ENCODE measurements at regions not wholly inside any gene's neighbourhood (a gene's known extent, or its start where the extent isn't known, plus 50 kb on each side); places are given as distances from the start of the nearest gene placed in this dataset.

DNA sequence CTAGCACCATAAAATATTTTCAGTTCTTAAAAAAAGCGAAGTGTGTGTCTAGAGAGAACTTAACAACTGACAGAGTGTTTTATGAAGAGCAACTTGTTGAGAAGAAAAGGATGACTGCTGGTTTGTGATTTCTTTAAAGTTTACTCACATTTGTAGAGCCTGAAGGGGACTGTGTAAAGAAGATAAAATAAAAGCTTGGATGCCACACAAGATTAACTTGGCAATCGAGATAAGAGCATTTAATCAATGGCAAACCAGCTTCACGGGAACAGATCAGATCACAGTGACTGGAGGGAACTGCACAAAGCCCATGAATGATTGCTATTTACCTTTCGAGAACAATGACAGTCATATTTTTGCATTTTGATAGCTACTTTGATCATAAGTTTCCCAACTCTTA is 2013.1 kb upstream of the CDH9 start:
- H3K4me1 ChIP-seq, result no peaks in the 10 kb centered on the region
- no peak overlapping the region for H3K27ac ChIP-seq
- no peak overlapping the region for H3K4me3 ChIP-seq
- no peak for DNase-seq (ENCODE audit: low spot score in 2 of 2)
- TF ChIP-seq POLR2A (IDR thresholded peaks at IDR 0.05), result no peak
- TF ChIP-seq POLR2AphosphoS5 (IDR thresholded peaks at IDR 0.05), result no peak
- no peaks in the 10 kb centered on the region for H3K9me3 ChIP-seq
- H3K36me3 ChIP-seq, result no peaks in the 10 kb centered on the region
- H3K27me3 ChIP-seq, result no peaks in the 10 kb centered on the region
- WGBS, result 30% methylated on average over 4 of the region's 4 CpGs

DNA sequence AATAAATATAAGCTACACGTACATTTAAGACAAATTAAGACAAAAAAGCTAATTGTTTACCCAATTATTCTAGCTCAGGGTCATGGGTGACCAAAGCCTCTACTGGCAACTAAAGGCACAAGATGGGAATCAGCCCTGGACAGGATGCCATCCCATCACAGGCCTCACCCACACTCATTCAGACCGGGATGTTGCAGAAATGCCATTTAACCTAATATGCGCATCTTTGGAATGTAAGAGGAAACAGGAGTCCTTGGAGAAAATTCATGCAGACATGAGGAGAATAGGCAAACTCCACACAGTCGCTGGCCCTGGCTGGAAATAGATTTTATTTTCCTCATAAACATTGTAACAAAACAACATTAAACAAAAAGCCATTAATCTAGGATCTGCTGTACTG is 2003.8 kb upstream of the CDH9 start:
- no peak for TF ChIP-seq POLR2A (IDR thresholded peaks at IDR 0.05)
- Histone ChIP-seq H3K9me3 (no peaks in the 10 kb centered on the region), H3K36me3 (no peaks in the 10 kb centered on the region), H3K27ac (no peak overlapping the region), H3K27me3 (no peaks in the 10 kb centered on the region), H3K4me3 (no peak overlapping the region), H3K4me1 (no peaks in the 10 kb centered on the region)
- DNase-seq (ENCODE audit: low spot score in 2 of 2), result no peak
- WGBS, result 60% methylated on average over 4 of the region's 4 CpGs

DNA sequence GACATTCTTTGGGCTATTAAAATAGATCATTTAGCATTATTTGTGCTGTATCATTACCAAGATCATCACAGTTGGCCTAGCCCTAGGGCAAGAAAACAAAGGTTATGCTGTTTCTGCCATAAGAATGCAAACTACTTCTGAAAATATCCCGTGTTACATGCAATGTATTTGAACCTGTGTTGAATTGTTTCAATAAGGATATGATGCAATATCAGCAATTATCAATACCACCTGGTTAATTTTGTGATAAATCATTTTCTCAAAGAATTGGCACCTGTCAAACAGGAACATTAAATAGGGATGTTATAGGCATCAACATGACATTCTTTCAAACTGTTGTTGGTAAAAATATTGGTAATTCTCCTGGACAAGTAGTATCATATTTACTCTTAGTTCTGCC is 2002.0 kb upstream of the CDH9 start:
- Histone ChIP-seq H3K27ac (no peak overlapping the region), H3K9me3 (no peaks in the 10 kb centered on the region), H3K4me1 (no peaks in the 10 kb centered on the region), H3K27me3 (no peaks in the 10 kb centered on the region), H3K36me3 (no peaks in the 10 kb centered on the region), H3K4me3 (no peak overlapping the region)
- TF ChIP-seq EP300 (IDR thresholded peaks at IDR 0.05) (no peak), POLR2AphosphoS5 (IDR thresholded peaks at IDR 0.05) (no peak), POLR2A (IDR thresholded peaks at IDR 0.05) (no peak)
- TF ChIP-seq, protein P1, sequence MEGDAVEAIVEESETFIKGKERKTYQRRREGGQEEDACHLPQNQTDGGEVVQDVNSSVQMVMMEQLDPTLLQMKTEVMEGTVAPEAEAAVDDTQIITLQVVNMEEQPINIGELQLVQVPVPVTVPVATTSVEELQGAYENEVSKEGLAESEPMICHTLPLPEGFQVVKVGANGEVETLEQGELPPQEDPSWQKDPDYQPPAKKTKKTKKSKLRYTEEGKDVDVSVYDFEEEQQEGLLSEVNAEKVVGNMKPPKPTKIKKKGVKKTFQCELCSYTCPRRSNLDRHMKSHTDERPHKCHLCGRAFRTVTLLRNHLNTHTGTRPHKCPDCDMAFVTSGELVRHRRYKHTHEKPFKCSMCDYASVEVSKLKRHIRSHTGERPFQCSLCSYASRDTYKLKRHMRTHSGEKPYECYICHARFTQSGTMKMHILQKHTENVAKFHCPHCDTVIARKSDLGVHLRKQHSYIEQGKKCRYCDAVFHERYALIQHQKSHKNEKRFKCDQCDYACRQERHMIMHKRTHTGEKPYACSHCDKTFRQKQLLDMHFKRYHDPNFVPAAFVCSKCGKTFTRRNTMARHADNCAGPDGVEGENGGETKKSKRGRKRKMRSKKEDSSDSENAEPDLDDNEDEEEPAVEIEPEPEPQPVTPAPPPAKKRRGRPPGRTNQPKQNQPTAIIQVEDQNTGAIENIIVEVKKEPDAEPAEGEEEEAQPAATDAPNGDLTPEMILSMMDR (IDR thresholded peaks at IDR 0.05), result no peak
- WGBS, result 83% methylated on average over 1 of the region's 1 CpG
- no peak for DNase-seq (ENCODE audit: low spot score in 2 of 2)

- H3K4me3 ChIP-seq, result no peak overlapping the region
- H3K9me3 ChIP-seq, result no peaks in the 10 kb centered on the region
- no peak for DNase-seq (ENCODE audit: low spot score in 2 of 2)
- 67% methylated on average over 1 of the region's 1 CpG for WGBS
- H3K4me1 ChIP-seq, result no peaks in the 10 kb centered on the region
- TF ChIP-seq EP300 (IDR thresholded peaks at IDR 0.05) (no peak), POLR2AphosphoS5 (IDR thresholded peaks at IDR 0.05) (no peak), POLR2A (IDR thresholded peaks at IDR 0.05) (no peak)
- TF ChIP-seq, protein P1 (IDR thresholded peaks at IDR 0.05), result no peak
- H3K36me3 ChIP-seq, result no peaks in the 10 kb centered on the region
- H3K27me3 ChIP-seq, result no peaks in the 10 kb centered on the region
- no peak overlapping the region for H3K27ac ChIP-seq
Observed at GRCh38 chr5:29039994-29040393, 2001.6 kb upstream of the CDH9 start.

- no peaks in the 10 kb centered on the region for H3K36me3 ChIP-seq
- no peaks in the 10 kb centered on the region for H3K27me3 ChIP-seq
- no peak overlapping the region for H3K27ac ChIP-seq
- no peaks in the 10 kb centered on the region for H3K4me1 ChIP-seq
- TF ChIP-seq POLR2A (IDR thresholded peaks at IDR 0.05) (no peak), POLR2AphosphoS5 (IDR thresholded peaks at IDR 0.05) (no peak), EP300 (IDR thresholded peaks at IDR 0.05) (no peak)
- TF ChIP-seq, protein P1 (IDR thresholded peaks at IDR 0.05), result no peak
- no peak for DNase-seq (ENCODE audit: low spot score in 2 of 2)
- 83% methylated on average over 3 of the region's 3 CpGs for WGBS
- no peak overlapping the region for H3K4me3 ChIP-seq
- H3K9me3 ChIP-seq, result no peaks in the 10 kb centered on the region
Observed at GRCh38 chr5:29037716-29038115, 1999.3 kb upstream of the CDH9 start.

DNA sequence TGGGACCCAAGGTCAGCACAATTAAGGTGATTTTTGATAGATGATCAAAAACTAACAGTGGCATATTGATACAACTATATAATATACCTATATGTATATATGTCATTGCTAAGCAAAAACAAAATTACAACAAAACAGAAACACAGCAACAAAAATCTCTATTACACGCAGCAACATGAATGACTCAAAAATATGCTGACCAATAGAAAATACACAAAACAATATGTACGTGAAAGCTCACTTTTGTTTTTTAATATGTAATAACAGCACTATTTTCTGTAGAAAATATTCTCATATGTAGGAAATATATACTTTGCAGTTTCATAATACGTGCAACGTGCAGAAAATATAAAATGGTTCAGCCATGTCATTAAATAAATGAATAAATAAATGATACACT is 1985.7 kb upstream of the CDH9 start:
- Histone ChIP-seq H3K9me3 (no peaks in the 10 kb centered on the region), H3K27me3 (no peaks in the 10 kb centered on the region), H3K4me1 (no peaks in the 10 kb centered on the region), H3K27ac (no peak overlapping the region), H3K4me3 (no peak overlapping the region), H3K36me3 (no peaks in the 10 kb centered on the region)
- no peak for DNase-seq (ENCODE audit: low spot score in 2 of 2)
- TF ChIP-seq EP300 (IDR thresholded peaks at IDR 0.05) (no peak), POLR2AphosphoS5 (IDR thresholded peaks at IDR 0.05) (no peak), POLR2A (IDR thresholded peaks at IDR 0.05) (no peak)
- TF ChIP-seq, protein P1 (IDR thresholded peaks at IDR 0.05), result no peak
- WGBS, result 78% methylated on average over 4 of the region's 4 CpGs
